Smooth muscle cell (in vitro differentiated cells): ENCODE measurements at regions not wholly inside any gene's neighbourhood (a gene's known extent, or its start where the extent isn't known, plus 50 kb on each side); places are given as distances from the start of the nearest gene placed in this dataset.

Source experiments
- DNase-seq: peaks from one replicate; lab custom pipeline; 2025; ENCODE audit not compliant: unreplicated experiment; lab: John Stamatoyannopoulos, UW
- H2AFZ ChIP-seq: fragments of 200-600 bp; sonication (generic); 2 replicates; pipeline ENCODE4 v1.6.0; 2016; ENCODE audit warnings: antibody characterized with exemption, low read depth, mild to moderate bottlenecking
- H3F3A ChIP-seq: fragments of 200-600 bp; sonication (generic); 2 replicates; pipeline ENCODE4 v1.6.0; 2017; ENCODE audit warnings: antibody characterized with exemption, low read depth
- H3K27ac ChIP-seq: fragments of 200-600 bp; sonication (generic); 2 replicates; pipeline ENCODE4 v1.5.1; 2016; ENCODE audit warnings: low read depth, mild to moderate bottlenecking
- H3K27me3 ChIP-seq: fragments of 200-600 bp; sonication (generic); 2 replicates; pipeline ENCODE4 v1.6.1; 2016; ENCODE audit warnings: low read depth, mild to moderate bottlenecking
- H3K36me3 ChIP-seq: fragments of 200-600 bp; sonication (generic); 2 replicates; pipeline ENCODE4 v1.5.1; 2016; ENCODE audit warnings: low read depth
- H3K4me1 ChIP-seq: fragments of 200-600 bp; sonication (generic); 2 replicates; pipeline ENCODE4 v1.5.1; 2016; ENCODE audit warnings: low read depth
- H3K4me2 ChIP-seq: fragments of 200-600 bp; sonication (generic); 2 replicates; pipeline ENCODE4 v1.6.0; 2016; ENCODE audit warnings: mild to moderate bottlenecking
- H3K4me3 ChIP-seq: fragments of 200-600 bp; sonication (generic); 2 replicates; pipeline ENCODE4 v1.5.1; 2016; ENCODE audit warnings: mild to moderate bottlenecking
- H3K79me2 ChIP-seq: fragments of 200-600 bp; sonication (generic); 2 replicates; pipeline ENCODE4 v1.6.0; 2016; ENCODE audit warnings: low read depth, mild to moderate bottlenecking
- H3K9ac ChIP-seq: fragments of 200-600 bp; sonication (generic); 2 replicates; pipeline ENCODE4 v1.6.0; 2016; ENCODE audit warnings: low read depth
- H3K9me3 ChIP-seq: fragments of 200-600 bp; sonication (generic); replicated peaks from 2 replicates; pipeline ENCODE4 v1.5.1; 2016; ENCODE audit warnings: low read depth
- H4K20me1 ChIP-seq: fragments of 200-600 bp; sonication (generic); 2 replicates; pipeline ENCODE4 v1.6.0; 2016; ENCODE audit warnings: low read depth
- CTCF ChIP-seq: fragments of 200-600 bp; sonication (generic); IDR thresholded peaks from 2 replicates; pipeline ENCODE4 v1.5.1; 2017; ENCODE audit warnings: borderline replicate concordance, mild to moderate bottlenecking, antibody characterized with exemption; ENCODE audit not compliant: insufficient read depth, poor library complexity, severe bottlenecking
- WGBS: methylation state at CpG from one replicate; pipeline ENCODE4 v1.1.7; 2016; ENCODE audit warnings: low lambda C conversion rate; 5-methylcytosine and 5-hydroxymethylcytosine counted together

- Histone ChIP-seq H3F3A (no peaks in the 10 kb centered on the region), H3K9ac (no peak overlapping the region), H3K4me3 (no peak overlapping the region), H3K9me3 (peaks cover 12% of the 10 kb centered on the region), H3K79me2 (no peaks in the 10 kb centered on the region), H2AFZ (peak overlapping the region; percentile 29), H4K20me1 (no peaks in the 10 kb centered on the region), H3K4me2 (no peak overlapping the region), H3K36me3 (no peaks in the 10 kb centered on the region), H3K4me1 (no peaks in the 10 kb centered on the region), H3K27ac (no peak overlapping the region), H3K27me3 (no peaks in the 10 kb centered on the region)
- DNase-seq = no peak
- 75% methylated on average over 5 of the region's 5 CpGs for WGBS
- TF ChIP-seq CTCF = no peak
Observed at GRCh38 chr13:33454844-33455705, 169.5 kb upstream of the STARD13 start.

DNA sequence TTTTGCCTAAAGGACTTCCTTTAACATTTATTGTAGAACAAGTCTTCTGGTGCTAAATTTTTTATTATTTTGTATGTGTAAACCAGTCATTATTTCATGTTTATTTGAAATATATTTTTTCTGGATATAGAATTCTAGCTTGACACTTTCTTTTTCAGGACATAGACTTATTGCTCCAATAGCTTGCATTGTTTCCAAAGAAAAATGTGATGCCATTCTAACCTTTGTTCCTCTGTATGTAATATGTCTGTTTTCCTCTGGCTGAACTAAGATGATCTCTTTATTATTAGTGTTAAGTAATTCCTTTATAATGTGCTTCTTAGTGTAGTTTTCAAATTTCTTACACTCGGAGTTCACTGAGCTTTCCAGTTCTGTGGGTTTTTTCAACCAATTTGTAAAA is 174.1 kb upstream of the STARD13 start:
- TF ChIP-seq CTCF = no peak
- Histone ChIP-seq H3K4me3 (no peak overlapping the region), H3K27ac (no peak overlapping the region), H3K79me2 (no peaks in the 10 kb centered on the region), H4K20me1 (no peaks in the 10 kb centered on the region), H3K9ac (no peak overlapping the region), H3K9me3 (peaks cover 14% of the 10 kb centered on the region), H3K27me3 (no peaks in the 10 kb centered on the region), H3F3A (no peaks in the 10 kb centered on the region), H3K4me1 (no peaks in the 10 kb centered on the region), H3K4me2 (no peak overlapping the region), H3K36me3 (peaks cover 4% of the 10 kb centered on the region), H2AFZ (no peak overlapping the region)
- 97% methylated on average over 1 of the region's 1 CpG for WGBS
- no peak for DNase-seq

- H4K20me1 ChIP-seq = no peaks in the 10 kb centered on the region
- H3K9me3 ChIP-seq = peaks cover 14% of the 10 kb centered on the region
- TF ChIP-seq CTCF = no peak
- H3K79me2 ChIP-seq = no peaks in the 10 kb centered on the region
- no peaks in the 10 kb centered on the region for H3K27me3 ChIP-seq
- no peak overlapping the region for H2AFZ ChIP-seq
- H3K9ac ChIP-seq = no peak overlapping the region
- no peak for DNase-seq
- H3K4me1 ChIP-seq = no peaks in the 10 kb centered on the region
- H3K4me2 ChIP-seq = no peak overlapping the region
- H3K36me3 ChIP-seq = peaks cover 4% of the 10 kb centered on the region
- H3K4me3 ChIP-seq = no peak overlapping the region
- 95% methylated on average over 4 of the region's 4 CpGs for WGBS
- H3F3A ChIP-seq = no peaks in the 10 kb centered on the region
- H3K27ac ChIP-seq = no peak overlapping the region
Observed at GRCh38 chr13:33462109-33462508, 176.6 kb upstream of the STARD13 start.

- WGBS = 93% methylated on average over 2 of the region's 2 CpGs
- Histone ChIP-seq H3K27me3 (no peaks in the 10 kb centered on the region), H3K9me3 (peaks cover 9% of the 10 kb centered on the region)
Observed at GRCh38 chr13:33464345-33464744, 178.8 kb upstream of the STARD13 start.

More at GRCh38 chr13:33464345-33464744, 178.8 kb upstream of the STARD13 start:
- TF ChIP-seq CTCF = no peak
- Histone ChIP-seq H2AFZ (no peak overlapping the region), H3K4me1 (no peaks in the 10 kb centered on the region), H3K9ac (no peak overlapping the region), H3K79me2 (no peaks in the 10 kb centered on the region), H3F3A (no peaks in the 10 kb centered on the region), H3K27ac (no peak overlapping the region), H3K36me3 (peaks cover 4% of the 10 kb centered on the region), H3K4me3 (no peak overlapping the region), H3K4me2 (no peak overlapping the region), H4K20me1 (no peaks in the 10 kb centered on the region)
- no peak for DNase-seq
